ENCODE measurements at regions not wholly inside any gene's neighbourhood (a gene's known extent, or its start where the extent isn't known, plus 50 kb on each side); places are given as distances from the start of the nearest gene placed in this dataset.

GRCh38 chr15:47552978-47553608 is 164.2 kb upstream of the SEMA6D start:
- Histone ChIP-seq H3K4me1 (ENCODE audit: insufficient read depth, low read length) (no peaks in the 10 kb centered on the region), H3K9ac (ENCODE audit: insufficient read depth, low read depth, low read length) (no peak overlapping the region), H3K27me3 (ENCODE audit: control insufficient read depth in 1 of 2, insufficient read depth in 2 of 2, low read length in 2 of 2) (no peaks in the 10 kb centered on the region), H3K9me3 (ENCODE audit: low read length) (peaks cover 82% of the 10 kb centered on the region), H3K79me2 (ENCODE audit: insufficient read depth, low read length) (no peaks in the 10 kb centered on the region), H4K20me1 (ENCODE audit: insufficient read depth, low read length) (no peaks in the 10 kb centered on the region), H3K27ac (ENCODE audit: extremely low read length, insufficient read depth, low read length) (no peak overlapping the region), H3K4me3 (replicated peaks in 1 of 3; ENCODE audit: insufficient read depth in 1 of 3, low read depth in 2 of 3, low read length in 3 of 3) (no peak overlapping the region), H2AFZ (ENCODE audit: low read length) (no peak overlapping the region), H3K36me3 (replicated peaks in 1 of 2; ENCODE audit: control insufficient read depth in 1 of 2, insufficient read depth in 2 of 2, low read length in 2 of 2) (no peaks in the 10 kb centered on the region), H3K4me2 (ENCODE audit: low read depth, low read length) (no peak overlapping the region)
- no peak for TF ChIP-seq FOXP4 (CRISPR knock-in tag; IDR thresholded peaks at IDR 0.05)
- TF ChIP-seq TBX3 (IDR thresholded peaks at IDR 0.05; ENCODE audit: borderline replicate concordance): no peak
- no peak for TF ChIP-seq ZNF234 (CRISPR knock-in tag; conservative IDR thresholded peaks at IDR 0.05)
- TF ChIP-seq ZNF124 (CRISPR knock-in tag; IDR thresholded peaks at IDR 0.05): no peak
- no peak for TF ChIP-seq TCF7L2 (IDR thresholded peaks at IDR 0.05; ENCODE audit: low read depth, low read length)
- no peak for TF ChIP-seq ZKSCAN8 (CRISPR knock-in tag; IDR thresholded peaks at IDR 0.05; ENCODE audit: borderline replicate concordance)
- TF ChIP-seq SOX5 (CRISPR knock-in tag; IDR thresholded peaks at IDR 0.05; ENCODE audit: borderline replicate concordance): no peak
- TF ChIP-seq IRF2 (CRISPR knock-in tag; IDR thresholded peaks at IDR 0.05): no peak
- TF ChIP-seq NR2F2 (IDR thresholded peaks at IDR 0.05; ENCODE audit: borderline replicate concordance, low read depth): no peak
- no peak for TF ChIP-seq PREB (CRISPR knock-in tag; IDR thresholded peaks at IDR 0.05)
- no peak for TF ChIP-seq ZNF207 (IDR thresholded peaks at IDR 0.05; ENCODE audit: borderline replicate concordance)
- TF ChIP-seq TRIM24 (CRISPR knock-in tag; IDR thresholded peaks at IDR 0.05): no peak
- no peak for TF ChIP-seq ZNF350 (CRISPR knock-in tag; IDR thresholded peaks at IDR 0.05; ENCODE audit: borderline replicate concordance, low read depth)
- TF ChIP-seq SMAD9 (CRISPR knock-in tag; IDR thresholded peaks at IDR 0.05): no peak
- no peak for TF ChIP-seq ZNF17 (CRISPR knock-in tag; IDR thresholded peaks at IDR 0.05)
- TF ChIP-seq PLRG1 (conservative IDR thresholded peaks at IDR 0.05): no peak
- no peak for TF ChIP-seq ZNF777 (CRISPR knock-in tag; IDR thresholded peaks at IDR 0.05)
- no peak for TF ChIP-seq HNRNPUL1 (IDR thresholded peaks at IDR 0.05; ENCODE audit: low read depth, low read length)
- no peak for TF ChIP-seq TBP (CRISPR knock-in tag; IDR thresholded peaks at IDR 0.05)
- in situ Hi-C loops (cut with HindIII; ENCODE audit: extremely low pct_ligation_motif_present, low pct_unique_long_range_greater_than_20kb): no loop called here
- DNase-seq (ENCODE audit: low spot score): no peak
- POLR2A ChIA-PET: no interaction called here
- intact Hi-C loops (cut with micrococcal nuclease; ENCODE audit: unreplicated experiment): no loop called here
- no peak for ATAC-seq
- CTCF ChIA-PET (ENCODE audit: low intra/inter-chr PET ratio, low total read pairs): no interaction called here
- FAIRE-seq: no peak
- WGBS (ENCODE audit: low lambda C conversion rate): 47% methylated on average over 10 of the region's 10 CpGs
- no TSS peak for BruUV-seq (replicated peaks)
